SK-N-DZ (cell line): ENCODE measurements at regions not wholly inside any gene's neighbourhood (a gene's known extent, or its start where the extent isn't known, plus 50 kb on each side); places are given as distances from the start of the nearest gene placed in this dataset.
"Not testable (repeated sequence)": the region's sequence is repeated elsewhere in the genome, so short reads cannot be mapped to it uniquely, and the experiment has no call there.

Experiments
- DNase-seq: peaks from one replicate; pipeline ENCODE4 v3.0.0-alpha.2; 2015; ENCODE audit warnings: low spot score

DNA sequence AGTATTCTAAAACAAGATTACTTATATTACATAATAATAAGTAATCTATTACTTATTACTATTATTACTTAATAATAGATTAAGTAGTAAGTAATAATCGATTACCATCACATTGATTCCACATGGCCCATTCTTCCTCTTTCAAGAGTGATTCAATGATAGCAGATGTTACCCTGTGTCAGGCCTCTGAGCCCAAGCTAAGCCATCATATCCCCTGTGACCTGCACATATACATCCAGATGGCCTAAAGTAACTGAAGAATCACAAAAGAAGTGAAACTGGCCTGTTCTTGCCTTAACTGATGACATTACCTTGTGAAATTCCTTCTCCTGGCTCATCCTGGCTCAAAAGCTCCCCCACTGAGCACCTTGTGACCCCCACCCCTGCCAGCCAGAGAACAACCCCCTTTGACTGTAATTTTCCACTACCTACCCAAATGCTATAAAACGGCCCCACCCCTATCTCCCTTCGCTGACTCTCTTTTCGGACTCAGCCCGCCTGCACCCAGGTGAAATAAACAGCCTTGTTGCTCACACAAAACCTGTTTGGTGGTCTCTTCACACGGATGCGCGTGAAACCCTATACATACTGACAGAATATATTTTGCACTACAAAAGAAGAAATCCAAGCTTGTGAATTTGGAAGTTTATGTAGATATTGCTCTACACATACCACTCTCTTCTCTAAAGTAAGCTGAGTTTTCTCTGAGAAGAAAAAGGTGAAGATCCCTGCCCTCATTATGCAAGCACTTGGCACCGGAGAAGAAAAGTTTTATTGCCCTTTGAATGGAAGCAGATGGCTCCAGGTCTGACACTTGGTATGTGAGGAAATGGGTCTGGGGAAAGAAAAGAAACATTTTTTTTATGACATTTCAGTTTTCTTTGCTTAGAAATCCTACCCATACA is 488.6 kb upstream of the IMPG1 start:
- not testable (repeated sequence) for DNase-seq

DNA sequence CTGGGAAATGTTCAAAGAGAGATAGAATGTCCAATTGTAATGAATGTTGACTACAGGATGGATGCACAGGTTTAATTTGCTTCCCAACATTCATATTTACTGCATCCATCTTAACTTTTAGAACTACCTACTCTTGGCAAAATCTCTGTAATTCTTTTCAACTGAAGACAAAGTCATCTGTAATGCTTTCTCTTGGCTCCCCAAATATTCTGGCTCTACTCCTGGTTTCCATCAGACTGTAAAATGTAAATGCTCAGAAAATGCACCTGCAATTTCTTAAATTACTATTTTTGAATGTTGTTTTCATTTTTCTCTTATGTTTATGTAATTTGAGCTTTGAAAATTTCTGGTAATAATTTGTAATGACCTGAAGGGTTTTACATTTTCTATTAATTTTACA is 480.8 kb upstream of the IMPG1 start:
- DNase-seq = no peak

DNA sequence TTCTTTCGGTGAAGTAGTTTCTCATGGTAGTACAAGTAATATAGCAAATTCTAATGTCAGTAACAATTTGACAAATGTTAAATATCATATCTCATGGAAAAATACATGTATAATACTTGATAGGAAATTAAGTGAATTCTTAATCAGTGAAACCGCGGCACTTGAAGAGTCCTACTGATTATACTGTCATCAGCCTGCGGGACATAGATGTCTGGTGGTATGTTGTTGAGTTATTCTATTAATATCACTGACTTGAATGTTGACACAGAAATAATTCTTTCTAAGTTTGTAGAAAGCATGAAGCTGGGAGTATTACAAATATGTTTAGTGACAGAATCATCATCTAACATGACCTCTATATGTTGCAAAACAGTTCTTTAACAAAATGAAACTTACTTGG is 479.8 kb upstream of the IMPG1 start:
- no peak for DNase-seq

DNA sequence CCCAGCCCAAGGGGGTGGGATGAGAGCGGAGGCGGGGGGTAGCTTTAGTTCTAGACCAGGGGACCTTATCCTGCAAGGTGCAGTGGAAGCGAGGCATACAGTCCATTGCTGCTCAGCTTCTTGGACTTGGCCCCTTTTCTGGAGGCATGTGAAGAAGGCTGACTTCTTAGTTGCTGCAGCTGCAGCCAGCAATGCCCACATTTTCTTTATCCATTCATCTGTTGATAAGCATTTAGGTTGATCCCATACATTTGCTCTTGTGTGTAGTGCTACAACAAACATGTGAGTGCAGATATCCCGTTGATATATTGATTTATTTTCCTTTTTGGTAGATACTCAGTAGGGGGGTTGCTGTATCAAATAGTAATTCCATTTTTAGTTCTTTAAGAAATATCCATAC is 461.2 kb upstream of the IMPG1 start:
- DNase-seq = no peak

- DNase-seq = no peak
Observed at GRCh38 chr6:76532647-76533046, 460.2 kb upstream of the IMPG1 start.

GRCh38 chr6:76518443-76518842 is 446.0 kb upstream of the IMPG1 start:
- DNase-seq = no peak

GRCh38 chr6:76516924-76517323 is 444.5 kb upstream of the IMPG1 start:
- DNase-seq = no peak

GRCh38 chr6:76510489-76510888 is 438.0 kb upstream of the IMPG1 start:
- DNase-seq = no peak

- DNase-seq = no peak
Observed at GRCh38 chr6:76509397-76509796, 436.9 kb upstream of the IMPG1 start.

DNA sequence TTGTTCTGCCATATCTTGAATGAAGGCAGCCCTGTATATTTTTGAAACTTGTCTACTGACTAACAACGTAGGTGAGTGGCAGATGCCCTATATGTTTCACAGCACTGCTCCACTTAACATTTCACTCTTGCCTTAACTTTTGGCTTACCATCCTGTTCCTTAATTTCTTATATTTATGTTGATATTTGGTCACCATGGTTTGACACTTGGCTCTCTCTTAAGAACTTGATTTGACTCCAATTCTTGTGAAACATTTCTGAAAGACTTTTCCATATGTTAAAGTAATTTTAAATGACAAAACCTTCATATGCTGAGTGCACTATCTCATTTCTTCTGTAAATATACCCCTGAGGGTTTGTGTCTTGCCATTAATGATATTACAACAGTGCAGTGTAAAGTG is 434.3 kb upstream of the IMPG1 start:
- DNase-seq = no peak

- no peak for DNase-seq
Observed at GRCh38 chr6:76495909-76496308, 423.4 kb upstream of the IMPG1 start.

DNA sequence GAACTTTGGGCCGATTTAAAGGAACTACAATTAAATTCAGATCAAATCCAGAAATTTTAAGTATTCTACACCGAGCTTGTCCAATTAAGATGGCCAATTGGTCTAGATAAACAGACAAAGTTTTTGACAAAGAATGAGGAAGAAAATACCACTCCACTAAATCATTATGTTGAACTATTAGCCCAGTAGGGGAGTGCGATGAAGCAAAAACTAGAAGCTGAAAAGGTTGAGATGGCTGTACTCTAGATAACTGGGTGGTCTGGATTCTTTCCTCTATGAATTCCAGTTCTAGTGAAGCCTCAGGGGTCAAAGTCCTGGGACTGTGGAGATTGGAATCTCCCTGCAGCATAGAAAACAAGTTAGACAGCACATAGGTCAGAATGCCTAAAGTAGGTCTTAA is 418.9 kb upstream of the IMPG1 start:
- DNase-seq = not testable (repeated sequence)

GRCh38 chr6:76490456-76490855 is 418.0 kb upstream of the IMPG1 start:
- no peak for DNase-seq

DNA sequence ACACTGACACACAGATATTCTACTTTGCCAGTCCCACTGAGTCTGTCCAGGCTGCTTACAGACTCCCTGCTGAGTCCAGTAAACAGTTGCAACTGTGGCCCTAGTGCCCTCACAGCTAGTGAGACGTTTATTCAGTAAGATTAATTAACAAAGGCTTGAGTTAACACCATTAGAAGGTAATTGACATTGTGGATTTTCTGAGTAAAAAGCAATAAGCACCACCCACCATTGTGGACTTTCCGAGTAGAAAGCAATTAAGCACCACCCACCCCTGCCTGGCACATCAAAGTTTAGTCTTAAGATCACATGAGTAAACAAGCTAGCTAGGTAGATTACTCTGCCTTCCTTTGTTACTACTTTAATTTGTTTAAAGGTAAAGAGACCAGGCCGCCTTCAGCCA is 408.6 kb upstream of the IMPG1 start:
- DNase-seq = no peak

GRCh38 chr6:76472858-76473257 is 400.4 kb upstream of the IMPG1 start:
- DNase-seq = no peak

- DNase-seq = no peak
Observed at GRCh38 chr6:76466286-76466685, 393.8 kb upstream of the IMPG1 start.

GRCh38 chr6:76465410-76465809 is 392.9 kb upstream of the IMPG1 start:
- DNase-seq = no peak

- no peak for DNase-seq
Observed at GRCh38 chr6:76453270-76453669, 380.8 kb upstream of the IMPG1 start.

DNA sequence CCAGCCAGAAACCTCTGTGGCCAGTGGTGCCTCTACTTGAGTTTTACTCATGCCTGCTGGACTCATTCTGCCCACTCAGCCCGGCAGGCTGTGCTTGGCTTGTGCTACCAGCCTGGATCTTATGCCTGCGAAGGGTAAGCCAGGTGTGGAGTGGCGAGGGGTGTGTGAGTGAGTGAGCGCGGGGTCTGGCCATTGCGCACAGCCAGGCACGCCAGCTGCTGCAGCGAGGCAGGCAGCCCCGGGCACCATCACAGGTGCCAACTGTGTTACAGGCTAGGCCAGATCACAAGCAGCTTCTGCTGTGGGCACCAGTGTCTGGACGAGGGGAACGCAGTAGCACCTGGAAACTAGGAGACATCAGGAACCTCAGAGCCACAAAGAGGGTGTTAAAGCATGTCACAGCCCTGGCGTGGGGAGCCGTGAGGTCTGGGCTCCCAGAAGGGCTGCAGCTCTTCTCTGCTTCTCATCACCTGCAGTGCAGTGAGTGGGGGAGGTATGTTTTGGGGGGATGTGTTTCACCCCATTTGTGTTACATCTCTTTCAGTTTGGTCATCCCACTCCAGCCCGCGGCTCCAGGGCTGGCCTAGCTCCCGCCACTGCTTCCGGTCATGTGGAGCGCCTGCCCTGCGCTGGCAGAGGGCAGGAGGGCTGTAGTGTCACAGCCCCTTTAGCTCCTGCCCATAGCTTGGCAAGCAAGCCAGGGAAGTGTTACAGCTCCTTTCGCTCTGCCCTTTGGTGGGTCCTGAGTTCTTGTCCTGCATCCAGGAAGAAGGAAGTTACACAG is 379.7 kb upstream of the IMPG1 start:
- DNase-seq = no peak

- DNase-seq = no peak
Observed at GRCh38 chr6:76448109-76448508, 375.6 kb upstream of the IMPG1 start.

DNA sequence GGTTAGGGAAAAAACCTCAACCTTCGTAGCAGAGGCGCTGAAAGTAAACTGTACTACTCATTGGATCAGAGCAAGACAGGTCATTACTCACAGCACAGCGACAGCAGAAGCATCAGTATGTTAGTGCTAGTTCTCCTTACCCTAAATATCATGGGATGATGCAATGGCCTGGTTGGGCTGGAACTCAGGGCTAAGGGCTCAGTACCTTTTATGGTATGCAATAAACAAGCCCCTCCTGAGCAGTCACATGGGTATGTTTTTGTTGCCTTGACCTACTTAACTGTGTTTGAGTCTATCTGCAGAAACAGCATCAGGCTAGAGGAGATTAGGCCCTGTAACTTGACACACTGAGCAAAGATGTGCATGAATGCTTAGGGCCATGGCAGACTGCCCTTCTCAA is 369.4 kb upstream of the IMPG1 start:
- DNase-seq = peak; percentile 25

- no peak for DNase-seq
Observed at GRCh38 chr6:76439811-76440210, 367.3 kb upstream of the IMPG1 start.

GRCh38 chr6:76438768-76439167 is 366.3 kb upstream of the IMPG1 start:
- no peak for DNase-seq
